ENCODE measurements at regions not wholly inside any gene's neighbourhood (a gene's known extent, or its start where the extent isn't known, plus 50 kb on each side); places are given as distances from the start of the nearest gene placed in this dataset.

- DNase-seq (ENCODE audit: low read depth, low spot score), result no peak
- CTCF ChIA-PET, result interaction anchor here (0.7 kb wide), 1 partner anchor 85 kb away, joined by 3 read pairs; no protein-coding TSS in a partner anchor
- H3K4me3 ChIP-seq (ENCODE audit: low read depth, low read length), result no peak overlapping the region
- no peak for TF ChIP-seq CTCF (IDR thresholded peaks at IDR 0.05; ENCODE audit: insufficient read depth, low read length, missing control alignments)
- POLR2A ChIA-PET, result no interaction called here
Observed at GRCh38 chr7:92934096-92934495, 97.7 kb upstream of the CDK6 start.

DNA sequence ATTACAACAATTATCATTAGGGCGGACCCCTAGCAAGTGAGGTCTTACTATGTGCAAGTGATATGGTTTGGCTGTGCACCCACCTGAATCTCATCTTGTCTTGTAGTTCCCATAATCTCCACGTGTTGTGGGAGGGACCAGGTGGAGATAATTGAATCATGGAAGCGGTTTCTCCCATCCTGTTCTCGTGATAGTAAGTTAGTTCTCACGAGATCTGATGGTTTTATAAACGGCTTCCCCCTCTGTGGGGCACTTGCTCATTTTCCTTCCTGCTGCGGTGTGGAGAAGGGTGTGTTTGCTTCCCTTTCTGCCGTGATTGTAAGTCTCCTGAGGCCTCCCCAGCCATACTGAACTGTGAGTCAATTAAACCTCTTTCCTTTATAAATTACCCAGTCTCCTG lies 96.1 kb upstream of the CDK6 start:
- ChIA-PET POLR2A (no interaction called here), CTCF (no interaction called here)
- no peak overlapping the region for H3K4me3 ChIP-seq (ENCODE audit: low read depth, low read length)
- TF ChIP-seq CTCF (IDR thresholded peaks at IDR 0.05; ENCODE audit: insufficient read depth, low read length, missing control alignments), result no peak
- DNase-seq (ENCODE audit: low read depth, low spot score), result no peak

DNA sequence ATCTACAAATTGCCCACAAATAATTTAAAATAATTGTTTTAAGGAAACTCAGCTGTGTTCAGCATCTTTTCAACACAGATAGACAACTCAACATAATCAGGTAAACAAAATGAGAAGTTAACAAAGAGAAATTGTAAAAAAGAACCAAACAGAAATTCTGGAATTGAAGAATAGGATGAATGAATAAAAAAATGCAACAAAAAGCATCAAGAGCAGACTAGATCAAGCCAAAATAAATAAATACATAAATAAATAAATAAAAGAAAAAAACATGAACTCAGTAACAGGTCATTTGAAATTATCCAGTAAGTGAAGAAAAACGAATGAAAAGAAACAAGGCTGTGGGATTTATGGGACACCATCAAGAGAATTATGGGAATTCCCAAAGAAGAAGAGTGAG lies 94.0 kb upstream of the CDK6 start:
- ChIA-PET CTCF (no interaction called here), POLR2A (no interaction called here)
- no peak for DNase-seq (ENCODE audit: low read depth, low spot score)
- no peak overlapping the region for H3K4me3 ChIP-seq (ENCODE audit: low read depth, low read length)
- no peak for TF ChIP-seq CTCF (IDR thresholded peaks at IDR 0.05; ENCODE audit: insufficient read depth, low read length, missing control alignments)

DNA sequence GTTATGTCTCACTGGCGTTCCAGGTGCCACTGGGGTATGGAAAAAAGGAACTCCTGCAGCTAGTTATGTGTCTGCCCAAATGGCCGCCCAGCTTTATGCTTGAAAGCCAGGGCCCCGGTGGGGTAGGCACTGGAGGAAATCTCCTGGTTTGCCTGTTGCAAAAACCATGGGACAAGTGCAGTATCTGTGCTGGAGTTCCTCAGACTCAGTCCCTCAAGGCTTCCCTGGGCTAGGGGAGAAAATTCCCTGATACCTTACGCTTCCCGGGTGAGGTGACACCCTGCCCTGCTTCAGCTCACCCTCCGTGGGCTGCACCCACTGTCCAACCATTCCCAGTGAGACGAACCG lies 90.3 kb upstream of the CDK6 start:
- no peak for DNase-seq (ENCODE audit: low read depth, low spot score)
- H3K4me3 ChIP-seq (ENCODE audit: low read depth, low read length), result no peak overlapping the region
- ChIA-PET POLR2A (no interaction called here), CTCF (no interaction called here)
- TF ChIP-seq CTCF (IDR thresholded peaks at IDR 0.05; ENCODE audit: insufficient read depth, low read length, missing control alignments), result no peak

- CTCF ChIA-PET, result no interaction called here
- no peak overlapping the region for H3K4me3 ChIP-seq (ENCODE audit: low read depth, low read length)
- POLR2A ChIA-PET, result no interaction called here
- DNase-seq (ENCODE audit: low read depth, low spot score), result no peak
- TF ChIP-seq CTCF (IDR thresholded peaks at IDR 0.05; ENCODE audit: insufficient read depth, low read length, missing control alignments), result no peak
Observed at GRCh38 chr7:92925876-92926696, 89.7 kb upstream of the CDK6 start.

GRCh38 chr7:92924800-92925199 lies 88.4 kb upstream of the CDK6 start:
- POLR2A ChIA-PET, result no interaction called here

More at GRCh38 chr7:92924800-92925199, 88.4 kb upstream of the CDK6 start:
- no peak for TF ChIP-seq CTCF (IDR thresholded peaks at IDR 0.05; ENCODE audit: insufficient read depth, low read length, missing control alignments)
- no peak overlapping the region for H3K4me3 ChIP-seq (ENCODE audit: low read depth, low read length)
- CTCF ChIA-PET, result no interaction called here
- no peak for DNase-seq (ENCODE audit: low read depth, low spot score)
